LNCaP clone FGC (cell line): ENCODE measurements at regions not wholly inside any gene's neighbourhood (a gene's known extent, or its start where the extent isn't known, plus 50 kb on each side); places are given as distances from the start of the nearest gene placed in this dataset.

Experiments
- DNase-seq: peaks from one replicate; pipeline ENCODE4 v3.0.0-alpha.2; 2011; ENCODE audit warnings: low read depth
- H3K4me3 ChIP-seq: 2 replicates; pipeline ENCODE4 v1.5.1; 2011; ENCODE audit warnings: mild to moderate bottlenecking, low read depth, low read length, control low read depth
- TF ChIP-seq, protein P1 (sequence below): IDR thresholded peaks from 2 replicates; pipeline ENCODE4 v1.5.1; 2012; ENCODE audit warnings: mild to moderate bottlenecking; ENCODE audit not compliant: control insufficient read depth, insufficient read depth; ENCODE audit errors: extremely low read depth

DNA sequence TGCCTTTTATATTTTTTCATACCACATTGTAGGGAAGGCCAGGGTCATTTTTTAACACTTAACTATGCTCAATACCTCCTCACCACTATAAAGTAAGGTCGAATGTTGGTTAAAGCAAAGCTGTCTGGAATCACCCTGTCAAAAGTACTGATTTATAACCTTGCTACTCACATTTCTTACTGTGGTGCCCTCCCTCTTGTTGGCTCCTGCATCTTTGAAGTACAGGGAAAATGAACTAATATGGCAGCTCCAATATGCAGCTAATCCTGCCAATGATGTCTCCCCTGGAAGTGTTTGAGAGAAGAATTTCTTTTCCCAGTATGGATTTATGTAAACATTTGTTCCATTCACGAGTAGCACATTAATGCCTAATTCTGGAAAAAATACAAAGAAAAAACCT lies 108.4 kb upstream of the RPS23 start:
- no peak for DNase-seq
- TF ChIP-seq, protein P1, sequence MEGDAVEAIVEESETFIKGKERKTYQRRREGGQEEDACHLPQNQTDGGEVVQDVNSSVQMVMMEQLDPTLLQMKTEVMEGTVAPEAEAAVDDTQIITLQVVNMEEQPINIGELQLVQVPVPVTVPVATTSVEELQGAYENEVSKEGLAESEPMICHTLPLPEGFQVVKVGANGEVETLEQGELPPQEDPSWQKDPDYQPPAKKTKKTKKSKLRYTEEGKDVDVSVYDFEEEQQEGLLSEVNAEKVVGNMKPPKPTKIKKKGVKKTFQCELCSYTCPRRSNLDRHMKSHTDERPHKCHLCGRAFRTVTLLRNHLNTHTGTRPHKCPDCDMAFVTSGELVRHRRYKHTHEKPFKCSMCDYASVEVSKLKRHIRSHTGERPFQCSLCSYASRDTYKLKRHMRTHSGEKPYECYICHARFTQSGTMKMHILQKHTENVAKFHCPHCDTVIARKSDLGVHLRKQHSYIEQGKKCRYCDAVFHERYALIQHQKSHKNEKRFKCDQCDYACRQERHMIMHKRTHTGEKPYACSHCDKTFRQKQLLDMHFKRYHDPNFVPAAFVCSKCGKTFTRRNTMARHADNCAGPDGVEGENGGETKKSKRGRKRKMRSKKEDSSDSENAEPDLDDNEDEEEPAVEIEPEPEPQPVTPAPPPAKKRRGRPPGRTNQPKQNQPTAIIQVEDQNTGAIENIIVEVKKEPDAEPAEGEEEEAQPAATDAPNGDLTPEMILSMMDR, result no peak
- no peak overlapping the region for H3K4me3 ChIP-seq

- no peak overlapping the region for H3K4me3 ChIP-seq
- TF ChIP-seq, protein P1, result no peak
Measured at GRCh38 chr5:82384034-82384750, 106.0 kb upstream of the RPS23 start.

GRCh38 chr5:82381591-82381990 lies 103.4 kb upstream of the RPS23 start:
- H3K4me3 ChIP-seq, result no peak overlapping the region
- TF ChIP-seq, protein P1, result no peak
- DNase-seq, result no peak

More at GRCh38 chr5:82384034-82384750, 106.0 kb upstream of the RPS23 start:
- DNase-seq, result no peak

- H3K4me3 ChIP-seq, result no peak overlapping the region
- TF ChIP-seq, protein P1, result no peak
- no peak for DNase-seq
Measured at GRCh38 chr5:82376307-82376706, 98.2 kb upstream of the RPS23 start.

- H3K4me3 ChIP-seq, result no peak overlapping the region
- TF ChIP-seq, protein P1, result no peak
- DNase-seq, result no peak
Measured at GRCh38 chr5:82375488-82376244, 97.5 kb upstream of the RPS23 start.

- TF ChIP-seq, protein P1, result no peak
- no peak for DNase-seq
- H3K4me3 ChIP-seq, result no peak overlapping the region
Measured at GRCh38 chr5:82374637-82375036, 96.5 kb upstream of the RPS23 start.
